HG03066 (cell line): ENCODE measurements at regions not wholly inside any gene's neighbourhood (a gene's known extent, or its start where the extent isn't known, plus 50 kb on each side); places are given as distances from the start of the nearest gene placed in this dataset.

ENCODE experiments used
- ATAC-seq: cut with Tn5 transposase; IDR thresholded peaks from one replicate; pipeline ENCODE4 v1.9.1; 2021; ENCODE audit warnings: low read depth; ENCODE audit not compliant: unreplicated experiment

DNA sequence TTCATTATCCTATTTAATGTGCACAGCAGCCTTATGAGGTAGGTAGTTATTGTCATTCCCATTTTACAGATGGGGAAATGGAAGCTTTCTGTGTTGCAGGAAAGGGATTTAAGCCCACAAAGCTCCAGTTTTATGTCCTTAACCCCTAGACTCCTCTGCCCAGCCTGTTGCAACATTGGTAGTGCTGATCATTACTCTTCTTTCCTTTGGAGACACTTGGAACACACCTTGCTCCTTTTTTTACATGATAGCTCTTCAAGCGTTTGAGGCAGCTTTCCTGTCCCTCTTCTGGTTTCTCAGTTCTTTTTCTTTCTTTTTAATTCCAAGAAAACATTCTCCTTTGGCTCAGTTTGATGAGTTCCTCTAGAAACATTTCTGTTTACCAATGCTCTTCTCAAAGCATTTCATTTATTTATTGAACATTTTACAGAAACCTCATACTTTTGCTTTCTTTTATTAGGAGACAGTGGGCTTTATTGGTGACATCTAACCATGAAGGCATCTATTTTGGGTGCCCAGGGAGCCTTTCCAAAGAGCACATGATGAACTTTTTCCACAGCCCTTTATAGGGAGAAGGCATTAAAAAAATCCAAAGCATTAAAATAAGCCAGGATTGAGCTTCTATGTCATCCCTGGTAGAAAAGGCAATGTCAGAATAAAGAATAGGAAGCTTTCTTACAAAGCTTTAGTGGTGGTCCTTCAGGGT lies 218.0 kb downstream of the TMEM38B start:
- no peak for ATAC-seq

DNA sequence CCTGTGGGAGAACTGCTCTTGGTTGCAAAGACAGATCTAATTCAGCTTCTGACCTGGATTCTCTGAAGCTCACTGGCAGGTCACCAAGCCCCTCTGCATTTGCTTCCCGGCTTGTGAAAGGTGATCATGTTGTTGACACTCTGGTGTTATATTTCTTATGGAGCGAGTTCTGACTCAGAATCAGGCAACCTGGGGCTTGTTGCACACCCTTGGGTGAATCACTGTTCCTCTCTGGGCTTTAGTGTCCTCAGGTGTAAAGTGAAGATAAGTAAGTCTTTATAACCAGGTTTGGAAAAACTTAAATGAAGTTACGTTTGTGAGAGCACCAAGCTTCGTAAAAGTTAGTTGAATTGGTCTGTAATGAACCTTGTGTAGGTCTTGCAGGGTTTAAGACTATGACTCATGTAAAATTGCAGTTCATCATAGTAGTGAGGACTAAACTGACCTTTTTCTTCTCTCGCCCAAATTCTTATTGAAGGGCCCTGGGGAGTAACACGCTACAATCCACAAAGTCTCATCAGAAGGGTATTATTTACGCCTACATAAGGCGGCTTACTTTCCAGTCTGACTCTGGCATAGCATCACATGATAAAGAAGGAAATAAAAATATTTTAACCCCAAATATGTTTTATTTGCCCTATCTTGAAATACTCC lies 218.6 kb downstream of the TMEM38B start:
- no peak for ATAC-seq

DNA sequence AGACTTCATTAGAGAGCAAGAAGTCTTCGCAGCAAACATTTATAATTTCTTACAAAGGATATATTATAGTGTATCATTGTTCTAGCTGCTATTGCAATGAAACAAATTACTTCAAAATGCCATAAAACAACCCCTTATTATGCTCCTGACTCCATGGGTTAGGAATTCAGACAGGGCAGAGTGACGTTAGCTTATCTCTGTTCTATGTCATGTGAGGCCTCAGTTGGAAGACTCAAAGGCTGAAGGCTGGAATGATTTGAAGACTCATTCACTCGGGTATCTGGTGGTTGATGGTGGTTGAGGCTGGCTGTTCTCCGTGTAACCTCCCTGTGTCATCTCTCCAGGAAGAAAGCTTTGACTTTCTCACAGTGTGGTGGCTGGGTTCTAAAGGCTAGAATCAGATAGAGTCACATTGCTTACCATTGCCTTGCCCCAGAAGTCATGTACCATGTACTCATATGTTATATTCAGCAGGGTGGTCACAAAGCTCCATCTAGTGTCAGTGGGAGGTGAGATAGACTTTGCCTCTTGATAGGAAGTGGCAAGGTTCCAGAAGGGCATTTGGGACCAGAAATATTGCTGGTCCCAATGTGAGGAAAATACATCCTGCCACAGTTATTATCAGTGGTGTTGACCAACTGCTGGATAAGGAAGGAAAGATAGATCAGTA lies 226.9 kb downstream of the TMEM38B start:
- no peak for ATAC-seq

DNA sequence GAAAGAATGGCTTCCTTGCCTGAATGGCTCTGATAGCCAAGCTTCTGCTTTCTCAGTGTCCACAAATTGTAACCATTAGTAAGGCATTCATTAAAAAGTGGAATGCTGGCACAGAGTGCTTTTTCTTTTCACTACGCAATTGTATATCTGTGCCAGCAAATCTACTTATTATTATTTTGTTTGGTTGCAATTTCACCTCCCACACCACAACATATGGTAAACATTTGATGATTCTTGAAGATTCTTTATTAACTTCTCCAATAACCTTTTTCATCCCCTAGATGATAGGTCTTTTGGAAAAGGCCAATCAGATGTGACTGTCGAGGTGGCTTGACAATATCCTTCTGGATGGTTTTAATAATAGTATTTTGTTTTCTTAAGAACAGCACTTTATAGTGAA lies 234.1 kb downstream of the TMEM38B start:
- ATAC-seq: no peak

DNA sequence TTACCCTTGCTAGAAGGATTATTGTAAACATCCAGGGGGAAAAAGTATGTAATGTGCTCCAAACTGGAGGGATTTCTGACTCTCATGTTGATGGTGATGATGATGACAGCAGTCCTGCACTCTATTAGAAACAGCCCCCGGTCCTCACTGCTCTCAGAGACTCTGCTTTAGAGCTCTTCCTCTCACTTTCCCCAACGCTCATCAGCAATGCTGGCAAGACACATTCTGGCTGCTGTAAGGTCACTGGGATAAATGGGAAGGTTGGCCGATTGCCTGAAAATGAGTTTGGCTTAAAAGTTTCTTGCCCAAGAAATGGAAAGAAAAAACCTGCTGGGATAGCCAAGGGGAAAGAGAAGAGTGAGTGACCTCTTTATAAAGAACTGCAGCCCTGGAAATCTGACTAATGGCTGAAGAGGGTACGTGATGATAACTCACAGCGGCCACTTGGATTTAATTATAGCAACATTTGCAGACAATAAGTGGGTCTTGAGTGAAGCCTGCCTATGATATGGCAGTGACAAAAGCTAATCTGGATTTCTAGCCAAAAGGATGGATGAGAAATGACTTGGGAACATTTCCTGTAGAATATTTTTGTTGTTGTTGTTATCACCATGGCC lies 235.8 kb downstream of the TMEM38B start:
- no peak for ATAC-seq

DNA sequence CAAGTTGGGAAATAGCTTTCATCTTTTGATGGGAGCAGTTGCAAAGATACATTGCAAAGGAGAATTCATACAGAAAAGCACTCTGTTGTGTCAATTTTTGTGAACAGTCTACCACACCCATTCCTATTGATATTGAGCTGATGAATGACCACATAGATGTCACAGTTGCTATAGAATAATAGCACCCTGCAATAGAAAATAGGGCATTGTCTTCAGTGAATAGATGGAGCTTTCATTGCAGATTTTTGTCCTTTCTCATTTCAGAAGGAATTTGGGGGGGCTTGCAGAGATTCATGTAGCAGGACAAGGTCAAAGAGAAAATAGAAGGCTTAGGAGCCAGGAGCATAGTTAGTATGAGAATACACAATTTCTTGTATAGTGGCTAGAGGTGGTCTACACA lies 237.9 kb downstream of the TMEM38B start:
- no peak for ATAC-seq

DNA sequence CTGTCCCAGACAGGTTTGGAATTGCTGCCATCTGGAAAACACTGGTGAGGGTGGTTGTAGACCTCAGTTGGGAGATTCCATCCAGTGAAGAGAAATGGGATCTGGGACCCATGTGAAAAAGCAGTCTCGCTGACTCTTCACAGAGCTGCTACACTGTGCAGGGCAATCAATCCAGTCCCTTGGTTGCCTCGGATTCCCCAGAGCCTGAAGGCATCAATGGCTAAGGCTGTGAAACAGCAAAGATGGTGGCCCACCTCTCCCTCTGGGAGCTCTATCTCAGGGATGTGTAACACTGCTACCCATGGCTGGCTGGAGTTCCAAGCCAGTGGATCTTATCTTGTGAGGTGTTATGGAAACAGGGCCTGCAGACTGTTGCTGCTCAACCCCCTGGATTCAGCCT lies 256.1 kb downstream of the TMEM38B start:
- ATAC-seq: no peak

DNA sequence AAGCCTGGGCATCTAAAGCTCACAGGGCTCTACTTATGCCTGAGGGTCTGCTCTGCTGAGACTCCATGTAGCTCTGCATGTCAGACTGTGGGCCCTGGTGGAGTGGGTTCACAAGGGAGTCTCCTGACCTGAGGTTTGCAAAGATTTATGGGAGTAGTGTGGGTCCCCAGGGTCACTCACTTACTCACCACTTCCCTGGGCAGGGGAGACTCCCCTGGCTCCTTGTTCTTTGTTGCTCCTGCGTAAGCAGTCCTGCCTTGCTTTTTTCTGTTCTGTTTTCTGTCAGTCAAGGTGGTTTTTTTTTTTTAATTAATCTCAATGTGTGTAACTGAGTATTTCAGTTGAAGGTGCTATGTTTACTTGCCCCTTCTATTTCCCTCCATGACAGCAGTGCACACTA lies 256.6 kb downstream of the TMEM38B start:
- no peak for ATAC-seq

DNA sequence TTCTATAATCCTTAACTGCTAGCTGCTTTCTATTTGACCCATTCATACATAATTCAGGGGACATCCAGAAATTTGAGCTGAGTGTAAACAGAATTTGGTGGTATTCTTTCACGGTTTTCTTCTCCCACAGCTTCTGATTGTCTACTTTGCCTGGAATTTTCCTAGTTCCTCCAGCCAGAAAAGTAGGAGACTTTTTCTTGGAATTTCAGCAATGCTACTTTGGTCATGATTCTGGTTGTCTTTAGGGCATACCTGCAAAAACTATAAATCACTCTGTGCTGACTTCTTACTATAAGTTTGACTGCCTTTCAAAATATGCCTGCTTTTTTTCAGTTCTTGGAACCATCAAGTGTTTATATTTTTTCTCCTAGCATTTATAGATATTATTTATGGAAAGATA lies 260.2 kb downstream of the TMEM38B start:
- no peak for ATAC-seq

DNA sequence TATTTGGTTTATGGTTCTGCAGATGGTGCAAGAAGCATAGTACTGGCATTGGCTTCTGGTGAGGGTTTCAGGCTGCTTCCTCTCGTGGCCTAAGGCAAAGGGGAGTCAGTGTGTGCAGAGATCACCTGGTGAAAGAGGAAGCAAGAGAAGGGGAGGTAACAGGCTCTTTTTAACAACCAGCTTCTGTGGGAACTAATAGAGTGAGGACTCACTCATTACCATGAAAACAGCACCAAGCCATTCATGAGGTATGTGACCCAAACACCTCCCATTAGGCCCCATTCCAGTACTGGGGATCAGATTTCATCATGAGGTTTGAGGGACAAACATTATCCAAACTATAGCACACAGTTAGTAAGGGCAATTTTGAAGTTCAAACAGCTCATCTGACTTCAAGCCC lies 263.5 kb downstream of the TMEM38B start:
- no peak for ATAC-seq

DNA sequence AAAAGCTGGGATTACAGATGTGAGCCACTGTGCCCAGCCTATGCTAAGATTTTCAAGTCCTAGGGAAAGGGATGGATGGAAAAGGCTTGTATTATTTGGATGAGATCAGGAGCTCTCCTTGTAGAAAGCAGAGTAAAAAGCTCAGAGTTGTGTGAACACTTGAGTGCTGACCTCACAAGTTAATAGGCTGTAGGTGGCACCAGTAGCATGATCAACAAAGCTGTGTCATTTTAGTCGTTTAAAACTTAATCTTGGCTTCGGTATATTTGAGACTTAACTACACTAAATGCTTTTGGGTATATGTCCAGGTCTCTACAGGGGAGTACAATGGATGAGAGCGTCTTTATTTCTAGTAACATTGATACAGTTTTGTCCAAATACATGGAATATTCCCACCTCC lies 264.2 kb downstream of the TMEM38B start:
- no peak for ATAC-seq

DNA sequence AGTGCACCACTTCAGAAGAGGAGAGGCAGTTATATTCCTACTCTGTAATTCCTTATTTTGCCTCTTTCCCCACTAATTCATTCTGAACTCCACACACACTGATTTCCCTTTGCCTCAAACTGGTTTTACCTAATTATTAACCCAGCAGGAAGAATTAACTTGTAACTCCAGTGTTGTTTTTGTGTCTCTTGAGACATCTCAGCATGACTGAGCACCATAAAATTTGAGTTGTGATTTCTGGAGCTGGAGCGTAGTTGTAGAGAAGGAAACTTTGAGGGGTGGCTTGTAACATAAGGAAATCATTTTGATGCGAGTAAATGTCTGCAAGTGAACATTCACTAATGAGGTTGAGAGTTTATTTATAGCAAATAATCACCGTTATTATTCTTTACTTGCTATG lies 265.2 kb downstream of the TMEM38B start:
- no peak for ATAC-seq

DNA sequence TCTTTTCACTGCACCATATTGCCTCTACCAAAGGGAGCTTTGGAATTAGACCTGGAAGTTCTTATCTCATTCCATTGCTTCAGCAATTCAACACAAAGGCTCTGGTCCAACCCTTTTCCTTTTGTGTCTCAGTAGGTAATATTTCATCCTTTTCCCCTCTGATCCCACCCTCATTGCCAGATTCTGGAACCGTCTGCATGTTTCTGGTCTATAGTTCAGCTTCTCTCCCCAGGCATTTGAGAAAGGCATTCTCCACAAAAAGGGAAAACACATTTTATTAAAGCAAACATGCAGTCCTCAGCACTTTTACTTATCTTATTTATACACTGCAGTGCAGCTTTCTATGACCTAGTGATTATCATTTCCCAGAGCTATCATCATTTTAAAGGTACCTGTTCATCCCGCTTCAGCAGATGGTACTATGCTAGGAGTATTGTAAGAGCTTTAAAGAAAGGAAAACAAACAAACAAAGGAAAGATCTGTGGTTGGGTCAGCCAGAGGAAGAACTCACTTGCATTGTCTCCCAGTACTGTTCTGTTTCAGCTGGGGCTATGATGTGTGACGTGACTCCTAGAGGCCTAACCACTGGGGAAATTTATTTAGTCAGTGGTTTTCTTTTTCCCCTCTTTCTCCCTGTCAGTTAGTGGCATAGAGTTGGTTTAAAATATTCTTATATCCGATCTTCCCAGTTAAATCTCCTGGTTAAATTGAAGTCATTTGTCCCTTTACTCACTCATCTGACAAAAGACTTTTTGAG lies 269.2 kb downstream of the TMEM38B start:
- no peak for ATAC-seq

DNA sequence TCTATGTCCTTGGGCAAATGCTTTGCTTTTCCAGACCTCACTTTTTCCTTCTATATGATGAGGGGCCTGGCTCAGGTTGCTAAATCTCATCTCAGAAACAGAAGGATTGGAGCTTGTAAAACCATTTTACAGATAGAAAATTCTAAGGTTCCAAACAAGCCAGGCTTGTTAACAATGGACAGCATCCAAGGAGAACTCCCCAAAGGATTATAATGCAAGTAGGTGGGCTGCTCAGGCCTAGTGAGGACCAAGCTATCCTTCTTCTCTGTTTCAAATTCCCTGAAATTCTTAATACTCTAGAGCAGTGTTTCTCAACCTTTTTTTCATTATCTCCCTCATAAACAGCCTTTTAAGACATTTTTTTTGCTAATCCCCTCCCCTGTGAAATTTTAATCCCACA lies 269.8 kb downstream of the TMEM38B start:
- ATAC-seq: no peak

DNA sequence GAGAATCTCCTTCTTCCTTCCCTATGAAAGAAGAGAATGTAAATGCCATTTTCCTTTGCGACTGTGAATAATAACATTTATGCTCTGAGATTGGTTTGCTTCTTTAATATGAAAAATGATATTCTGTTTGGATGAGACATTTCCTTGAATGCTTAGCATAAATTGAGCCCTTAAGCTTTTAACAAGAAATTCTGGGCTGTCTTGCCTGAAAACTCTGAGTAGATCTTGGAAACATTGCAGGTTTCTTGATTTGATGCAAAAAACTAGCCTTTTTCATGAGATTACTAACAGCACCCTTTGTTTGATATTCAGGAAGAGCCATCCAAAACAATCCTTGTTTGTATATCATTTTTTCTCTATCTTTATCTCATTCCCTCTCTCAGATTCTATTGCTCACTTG lies 272.5 kb downstream of the TMEM38B start:
- no peak for ATAC-seq

DNA sequence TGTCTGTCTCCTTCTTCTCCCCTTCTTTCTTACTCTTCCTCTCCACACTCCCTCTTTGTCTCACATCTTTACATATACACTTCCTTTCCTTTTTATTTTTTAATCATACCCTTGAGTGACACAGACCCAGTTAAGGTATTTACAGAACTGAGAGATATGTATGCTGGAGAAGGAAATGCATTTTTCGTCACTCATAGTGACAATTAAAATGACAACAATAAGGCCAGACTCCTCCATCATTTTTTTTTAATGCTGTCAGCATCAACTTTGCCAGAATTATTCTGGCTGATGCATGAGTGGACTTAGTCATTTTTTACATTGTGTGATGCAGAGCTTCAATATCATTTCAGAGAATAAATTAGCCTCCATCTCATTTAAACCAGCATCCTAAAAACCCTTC lies 272.9 kb downstream of the TMEM38B start:
- no peak for ATAC-seq

DNA sequence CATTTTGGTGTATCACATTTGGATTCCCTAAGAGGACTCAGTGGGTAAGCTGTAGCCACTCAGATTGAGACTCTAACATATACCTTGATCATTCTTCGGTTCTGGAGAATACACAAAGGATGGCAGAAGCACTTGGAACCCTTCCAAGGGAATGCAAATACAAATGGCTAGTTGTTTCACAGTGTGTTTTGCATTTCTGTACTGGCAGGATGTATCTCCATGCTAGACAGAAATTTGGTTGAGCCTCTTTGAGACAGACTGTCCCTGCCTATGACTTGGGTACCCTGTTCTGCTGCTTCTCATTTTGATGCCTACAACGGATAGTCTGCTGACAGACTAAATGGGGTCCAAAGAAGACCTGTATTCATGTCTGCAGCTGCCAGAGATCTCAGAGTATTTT lies 273.5 kb downstream of the TMEM38B start:
- no peak for ATAC-seq

DNA sequence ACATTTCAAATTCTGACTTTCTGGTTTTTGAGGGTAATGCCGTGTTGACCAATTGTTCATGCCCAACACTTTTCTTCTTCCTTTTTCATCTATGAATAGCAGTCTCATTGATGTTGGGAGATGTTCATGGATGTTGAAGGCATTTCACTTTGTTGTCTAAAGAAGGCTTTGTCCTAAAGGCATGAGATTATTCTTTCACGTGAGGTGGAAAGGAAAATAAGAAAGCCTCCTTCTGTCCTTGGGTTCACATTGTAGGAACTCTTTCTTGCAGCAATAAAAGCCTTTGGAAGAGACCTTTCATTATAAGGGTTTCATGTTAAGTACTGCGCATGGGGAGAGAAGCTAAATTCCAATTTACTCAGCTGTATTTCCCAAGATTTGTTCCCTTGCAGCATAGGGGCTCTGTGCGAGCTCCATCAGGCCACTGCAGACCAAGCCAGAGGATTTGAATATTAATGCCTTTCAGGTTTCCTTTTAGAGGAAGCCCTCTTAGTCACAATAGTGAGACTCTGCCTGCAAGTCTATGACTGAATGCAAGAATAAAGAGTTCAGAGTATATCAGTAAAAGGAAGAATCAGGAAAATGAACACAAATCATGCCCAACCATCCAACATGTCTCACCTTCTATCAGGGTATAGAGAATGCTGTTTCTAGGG lies 274.6 kb downstream of the TMEM38B start:
- ATAC-seq: no peak

DNA sequence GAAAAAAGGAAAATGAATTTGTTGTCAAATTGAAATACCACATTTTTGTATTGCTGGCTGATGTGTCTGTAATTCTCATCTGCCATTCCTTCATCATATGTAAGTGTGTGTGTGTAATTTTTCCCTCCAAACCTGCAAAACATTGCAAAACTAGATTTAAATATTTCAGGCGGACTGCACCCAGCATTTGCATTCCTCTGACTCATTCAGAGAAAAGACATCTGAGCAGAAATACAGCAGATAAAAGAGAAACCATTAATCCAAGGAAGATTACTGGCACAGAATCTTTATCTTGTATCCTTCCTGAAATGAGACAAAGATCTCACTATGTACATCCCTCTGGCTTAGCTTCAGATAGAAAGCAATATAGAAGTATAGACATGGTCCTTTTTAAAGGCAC lies 275.3 kb downstream of the TMEM38B start:
- ATAC-seq: no peak

DNA sequence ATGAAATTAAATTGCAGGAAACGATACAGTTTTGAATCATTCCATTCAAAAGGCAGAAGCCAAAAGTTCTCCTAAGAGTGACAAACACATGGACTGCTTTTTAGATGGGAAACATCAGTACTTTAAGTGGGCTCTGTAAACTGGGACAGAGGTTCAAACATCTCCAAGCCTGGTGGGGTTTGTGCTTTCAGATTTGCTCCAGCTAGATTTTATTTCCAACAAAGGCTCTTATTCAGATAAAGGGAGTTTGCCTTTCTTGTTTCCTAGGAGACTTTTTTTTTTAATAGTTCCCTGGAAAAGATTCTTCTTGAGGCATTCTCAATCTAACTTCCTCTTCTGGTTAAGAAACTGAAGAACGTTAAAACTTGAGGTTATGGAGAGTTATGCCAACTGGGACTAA lies 277.6 kb downstream of the TMEM38B start:
- ATAC-seq: no peak
